Activated T-cell treated with anti-CD3 and anti-CD28 coated beads, Interleukin-2, amount 50 U/mL, for 4 hours (primary cell): ENCODE measurements at regions not wholly inside any gene's neighbourhood (a gene's known extent, or its start where the extent isn't known, plus 50 kb on each side); places are given as distances from the start of the nearest gene placed in this dataset.
"Not testable (repeated sequence)": the region's sequence is repeated elsewhere in the genome, so short reads cannot be mapped to it uniquely, and the experiment has no call there.

Source experiments
- ATAC-seq, 2 donors: fragments of 200-7000 bp; cut with Tn5 transposase; one replicate each; pipeline ENCODE4 v1.10.0; 2021
- DNase-seq: peaks from one replicate; pipeline ENCODE4 v3.0.0-alpha.2; 2020
- H3K27me3 Mint-ChIP-seq: one replicate; pipeline ENCODE4 v1.8.0; 2021; ENCODE audit warnings: low read depth, mixed read lengths
- H3K36me3 Mint-ChIP-seq: one replicate; pipeline ENCODE4 v1.8.0; 2022; ENCODE audit warnings: mixed read lengths; ENCODE audit not compliant: insufficient read depth
- H3K4me1 Mint-ChIP-seq: one replicate; pipeline ENCODE4 v1.8.0; 2021; ENCODE audit warnings: low read depth, mixed read lengths
- H3K4me3 Mint-ChIP-seq: one replicate; pipeline ENCODE4 v1.8.0; 2021; ENCODE audit warnings: mild to moderate bottlenecking, moderate library complexity, mixed read lengths
- H3K9me3 Mint-ChIP-seq: one replicate; pipeline ENCODE4 v1.8.0; 2021; ENCODE audit warnings: mixed read lengths

DNA sequence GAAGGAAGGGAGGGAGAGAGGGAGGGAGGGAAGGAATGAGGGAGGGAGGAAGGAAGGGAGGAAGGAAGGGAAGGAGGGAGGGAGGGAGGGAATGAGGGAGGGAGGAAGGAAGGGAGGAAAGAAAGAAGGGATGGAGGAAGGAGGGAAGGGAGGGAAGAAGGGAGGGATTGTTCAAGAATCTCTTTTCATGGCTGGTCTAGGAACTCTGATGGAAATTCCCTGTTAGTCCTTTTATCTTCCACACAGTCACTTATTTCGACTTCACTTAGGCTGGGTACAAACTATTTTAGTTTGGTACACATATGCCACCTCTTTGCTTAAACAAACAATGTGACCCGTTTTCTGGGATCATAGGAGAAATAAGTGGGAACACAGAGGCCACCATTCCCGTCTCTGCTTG is 435.6 kb upstream of the WWC1 start:
- Mint-ChIP-seq H3K36me3 (no peaks in the 10 kb centered on the region), H3K9me3 (no peaks in the 10 kb centered on the region), H3K4me3 (no peak overlapping the region), H3K27me3 (no peaks in the 10 kb centered on the region), H3K4me1 (no peaks in the 10 kb centered on the region)
- DNase-seq: no peak
- ATAC-seq: no peak

DNA sequence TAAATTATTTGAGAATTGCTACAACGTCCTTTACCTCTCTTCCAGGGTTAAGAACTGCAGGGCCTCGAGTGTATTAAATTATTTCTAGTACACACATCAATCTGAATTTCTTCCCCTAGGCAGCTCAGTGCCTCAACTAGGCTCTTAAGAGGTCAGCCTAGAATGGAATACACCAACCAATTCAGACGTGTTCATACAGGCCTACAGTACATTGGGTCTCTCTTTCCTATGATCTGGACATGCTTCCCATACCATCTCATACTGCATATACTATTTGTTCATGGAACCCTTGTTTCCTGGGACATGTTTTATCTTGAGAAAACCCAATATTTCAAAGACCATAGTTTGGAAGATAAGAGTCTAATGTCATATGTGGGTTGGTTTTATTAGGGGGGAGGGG is 434.1 kb upstream of the WWC1 start:
- H3K4me3 Mint-ChIP-seq: no peak overlapping the region
- H3K4me1 Mint-ChIP-seq: no peaks in the 10 kb centered on the region
- peaks cover 3% of the 10 kb centered on the region for H3K9me3 Mint-ChIP-seq
- DNase-seq (no peak), ATAC-seq (no peak)
- H3K27me3 Mint-ChIP-seq: no peaks in the 10 kb centered on the region
- no peaks in the 10 kb centered on the region for H3K36me3 Mint-ChIP-seq

DNA sequence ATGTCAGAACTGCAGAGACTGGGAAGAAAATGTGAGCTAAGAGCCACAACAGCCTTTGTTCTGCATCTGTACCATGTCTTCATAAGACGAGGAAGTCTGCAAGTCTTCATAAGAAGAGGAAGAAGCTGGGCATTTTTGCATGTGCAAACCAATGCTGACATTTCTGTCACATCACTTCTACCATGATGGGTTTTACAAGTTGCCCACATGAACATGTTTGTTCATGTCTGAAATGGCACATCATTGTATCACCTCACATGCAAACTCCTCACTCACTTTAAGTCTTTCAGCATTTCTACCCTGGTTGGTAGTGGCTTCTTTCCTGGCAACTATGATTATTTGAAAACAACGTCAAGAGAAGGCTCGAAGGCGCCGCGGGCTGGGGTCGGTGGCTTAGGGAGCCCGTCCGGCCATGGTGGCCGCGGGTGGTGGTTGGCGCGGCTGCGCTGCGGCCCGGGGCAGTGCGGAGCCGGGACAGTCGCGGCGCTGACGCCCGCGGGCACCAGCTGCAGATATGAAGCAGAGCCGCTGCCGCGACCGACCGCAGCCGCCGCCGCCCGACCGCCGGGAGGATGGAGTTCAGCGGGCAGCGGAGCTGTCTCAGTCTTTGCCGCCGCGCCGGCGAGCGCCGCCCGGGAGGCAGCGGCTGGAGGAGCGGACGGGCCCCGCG is 433.1 kb upstream of the WWC1 start:
- H3K4me1 Mint-ChIP-seq, H3K27me3 Mint-ChIP-seq, H3K36me3 Mint-ChIP-seq, ATAC-seq, DNase-seq, H3K9me3 Mint-ChIP-seq, H3K4me3 Mint-ChIP-seq: not testable (repeated sequence)

DNA sequence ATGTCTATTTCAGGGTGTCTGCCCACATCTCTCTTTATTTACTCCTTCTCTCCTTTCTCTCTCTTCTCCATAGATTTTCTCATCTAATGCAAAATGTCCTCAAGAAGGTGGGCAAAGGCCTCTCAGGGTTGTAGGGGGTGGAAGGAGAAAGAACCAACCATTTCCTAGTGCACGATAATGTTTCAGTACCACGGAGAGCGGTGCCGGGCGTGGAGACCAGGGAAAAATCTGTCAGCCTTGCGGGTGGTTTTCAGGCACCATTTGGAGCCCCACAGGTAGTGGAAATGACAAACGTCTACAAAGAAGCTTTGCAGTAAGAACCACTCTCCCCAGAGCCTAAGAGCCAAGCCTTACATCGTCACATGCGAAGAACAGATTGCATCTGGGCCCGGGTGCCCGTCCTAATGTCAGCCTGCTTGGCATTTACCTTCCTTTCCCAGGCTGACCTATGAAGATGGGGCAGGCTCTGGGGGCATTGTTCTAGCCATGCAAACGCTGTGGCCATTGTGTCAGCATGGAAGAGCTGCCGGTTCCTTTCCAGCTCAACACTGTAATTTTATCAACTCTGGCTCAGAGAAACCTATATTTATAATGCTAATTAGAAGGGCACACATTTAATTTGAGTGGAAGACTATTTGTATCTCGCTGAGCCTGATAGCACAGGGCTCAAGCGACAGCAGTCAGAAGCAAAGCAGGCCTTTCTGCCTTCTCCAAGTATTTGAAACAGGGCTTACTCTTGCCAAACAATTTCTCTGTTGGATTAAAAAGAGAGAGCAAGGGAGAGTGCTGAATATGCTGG is 430.1 kb upstream of the WWC1 start:
- Mint-ChIP-seq H3K27me3 (no peaks in the 10 kb centered on the region), H3K4me3 (no peak overlapping the region), H3K4me1 (no peaks in the 10 kb centered on the region), H3K36me3 (no peaks in the 10 kb centered on the region), H3K9me3 (peaks cover 3% of the 10 kb centered on the region)
- no peak for ATAC-seq
- no peak for DNase-seq

DNA sequence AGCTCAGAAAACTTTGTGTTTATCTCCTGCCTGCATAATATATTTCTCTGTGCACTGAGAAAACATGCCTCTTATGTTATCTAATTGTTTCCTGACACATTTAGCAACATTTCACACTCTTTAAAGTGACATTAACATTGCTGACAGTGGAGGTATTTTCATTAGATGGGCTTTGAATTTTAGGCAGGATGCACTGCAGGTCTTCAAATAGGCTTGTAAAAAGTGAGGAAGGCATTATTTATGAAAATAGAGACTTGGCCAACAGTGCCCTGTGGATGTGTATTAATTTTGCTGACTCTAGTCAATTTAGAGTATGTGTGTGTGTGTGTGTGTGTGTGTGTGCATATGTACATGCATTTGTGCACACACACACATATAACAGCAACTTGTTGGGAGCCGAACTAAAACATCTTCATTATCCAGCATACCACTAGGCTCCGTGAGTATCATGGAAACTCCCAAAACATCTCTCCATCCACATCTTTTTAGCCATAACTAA is 429.5 kb upstream of the WWC1 start:
- Mint-ChIP-seq H3K36me3 (no peaks in the 10 kb centered on the region), H3K27me3 (no peaks in the 10 kb centered on the region), H3K9me3 (peaks cover 3% of the 10 kb centered on the region), H3K4me1 (no peaks in the 10 kb centered on the region), H3K4me3 (no peak overlapping the region)
- DNase-seq (no peak), ATAC-seq (no peak)

DNA sequence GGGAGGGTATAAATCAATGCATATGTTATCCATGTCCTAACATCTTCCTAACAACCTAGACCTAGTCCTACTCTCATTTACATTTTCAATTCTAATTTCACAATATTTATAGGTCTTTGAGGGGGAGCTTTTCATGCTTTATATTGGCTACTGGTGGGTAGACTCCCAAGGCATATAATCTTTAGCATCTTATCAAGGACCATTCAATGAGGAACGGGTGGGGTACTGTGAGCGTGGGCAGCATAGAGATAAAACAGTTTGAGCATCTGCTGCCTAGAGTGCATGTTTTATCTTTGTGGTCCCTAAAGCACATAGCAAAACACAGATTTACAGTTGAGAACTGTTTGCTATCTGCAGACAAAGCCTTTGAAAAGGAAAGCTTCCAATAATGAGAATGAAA is 427.6 kb upstream of the WWC1 start:
- H3K4me3 Mint-ChIP-seq: no peak overlapping the region
- H3K36me3 Mint-ChIP-seq: no peaks in the 10 kb centered on the region
- H3K9me3 Mint-ChIP-seq: peaks cover 3% of the 10 kb centered on the region
- DNase-seq: no peak
- H3K4me1 Mint-ChIP-seq: no peaks in the 10 kb centered on the region
- no peak for ATAC-seq
- no peaks in the 10 kb centered on the region for H3K27me3 Mint-ChIP-seq

DNA sequence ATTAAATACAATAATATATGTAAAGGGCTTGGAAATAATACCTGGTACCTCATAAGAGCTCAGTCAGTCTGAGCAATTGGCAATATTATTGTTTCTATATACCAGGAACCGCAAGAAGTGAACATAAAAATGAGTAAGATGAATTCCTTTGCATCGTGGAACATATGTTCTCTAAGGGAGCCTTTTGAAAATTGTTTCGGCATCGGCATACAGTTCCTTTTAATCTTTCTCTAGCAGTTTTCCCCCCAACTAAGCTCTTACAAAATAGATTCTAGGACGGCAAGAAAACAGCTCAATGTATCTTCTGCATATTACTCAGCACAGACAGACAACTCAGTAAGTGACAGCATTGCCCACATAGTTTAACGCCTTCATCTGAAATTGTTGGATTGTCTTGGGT is 426.6 kb upstream of the WWC1 start:
- no peaks in the 10 kb centered on the region for H3K36me3 Mint-ChIP-seq
- ATAC-seq (no peak), DNase-seq (no peak)
- no peak overlapping the region for H3K4me3 Mint-ChIP-seq
- no peaks in the 10 kb centered on the region for H3K4me1 Mint-ChIP-seq
- no peaks in the 10 kb centered on the region for H3K27me3 Mint-ChIP-seq
- H3K9me3 Mint-ChIP-seq: peaks cover 3% of the 10 kb centered on the region

DNA sequence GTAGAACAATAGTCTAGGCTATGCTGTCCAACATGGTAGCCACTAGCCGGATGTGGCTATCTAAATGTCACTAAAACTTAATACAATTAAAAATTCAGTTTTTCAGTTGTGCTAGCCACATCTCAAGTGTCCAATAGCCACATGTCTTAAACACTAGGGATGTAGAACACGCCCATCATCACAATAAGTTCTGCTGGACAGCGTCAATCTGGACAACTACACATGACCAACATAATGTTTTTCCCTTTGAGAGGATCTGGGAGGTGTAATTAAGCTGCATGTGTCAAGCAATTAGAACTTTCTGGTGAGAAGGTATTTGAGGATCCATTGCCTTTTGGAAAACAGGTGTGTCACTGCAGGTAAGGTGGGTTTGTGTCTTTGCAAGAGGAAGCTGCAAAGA is 424.6 kb upstream of the WWC1 start:
- no peak for ATAC-seq
- DNase-seq: no peak
- H3K4me3 Mint-ChIP-seq: no peak overlapping the region
- H3K36me3 Mint-ChIP-seq: no peaks in the 10 kb centered on the region
- H3K9me3 Mint-ChIP-seq: no peaks in the 10 kb centered on the region
- H3K4me1 Mint-ChIP-seq: no peaks in the 10 kb centered on the region
- no peaks in the 10 kb centered on the region for H3K27me3 Mint-ChIP-seq

DNA sequence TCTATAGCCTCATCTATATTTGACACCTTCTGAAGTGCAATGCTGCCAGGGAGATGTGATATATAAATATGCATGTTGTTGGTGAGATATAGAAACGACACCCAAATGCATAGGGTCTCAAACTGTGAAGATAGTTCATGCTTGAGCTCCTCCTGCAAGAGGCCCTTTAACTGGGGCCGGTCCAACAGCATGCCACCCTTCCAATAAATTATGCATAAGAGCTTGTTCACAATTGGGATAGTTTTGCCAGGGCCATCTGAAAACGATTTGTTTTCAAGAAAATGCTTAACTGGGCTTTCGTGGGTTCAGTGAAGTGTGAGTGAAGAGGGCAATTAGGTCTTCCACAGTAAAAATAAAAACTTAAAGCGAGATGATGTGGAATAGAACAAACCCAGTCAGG is 424.2 kb upstream of the WWC1 start:
- no peaks in the 10 kb centered on the region for H3K27me3 Mint-ChIP-seq
- H3K4me3 Mint-ChIP-seq: no peak overlapping the region
- DNase-seq (no peak), ATAC-seq (no peak)
- no peaks in the 10 kb centered on the region for H3K36me3 Mint-ChIP-seq
- no peaks in the 10 kb centered on the region for H3K4me1 Mint-ChIP-seq
- no peaks in the 10 kb centered on the region for H3K9me3 Mint-ChIP-seq

DNA sequence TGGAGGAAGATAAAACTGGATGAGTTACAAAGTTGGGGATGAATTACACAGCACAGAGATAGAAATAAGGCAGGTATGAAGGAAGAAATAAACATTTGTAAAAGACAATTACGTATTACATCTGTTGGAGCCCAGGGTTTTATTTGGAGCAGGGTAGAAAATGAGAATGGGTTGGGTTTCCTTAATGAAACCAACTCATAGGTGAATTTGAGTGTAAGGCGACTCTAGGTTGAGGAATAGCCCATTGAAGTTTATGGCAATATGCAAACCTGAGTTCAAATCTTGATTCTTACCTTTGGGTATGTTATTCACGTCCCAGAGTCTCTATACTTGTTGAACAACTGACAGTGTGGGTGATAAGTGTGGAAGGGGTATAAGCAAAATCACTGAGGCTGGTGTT is 422.3 kb upstream of the WWC1 start:
- Mint-ChIP-seq H3K9me3 (no peaks in the 10 kb centered on the region), H3K27me3 (no peaks in the 10 kb centered on the region), H3K36me3 (no peaks in the 10 kb centered on the region), H3K4me3 (no peak overlapping the region), H3K4me1 (no peaks in the 10 kb centered on the region)
- no peak for DNase-seq
- ATAC-seq: no peak

DNA sequence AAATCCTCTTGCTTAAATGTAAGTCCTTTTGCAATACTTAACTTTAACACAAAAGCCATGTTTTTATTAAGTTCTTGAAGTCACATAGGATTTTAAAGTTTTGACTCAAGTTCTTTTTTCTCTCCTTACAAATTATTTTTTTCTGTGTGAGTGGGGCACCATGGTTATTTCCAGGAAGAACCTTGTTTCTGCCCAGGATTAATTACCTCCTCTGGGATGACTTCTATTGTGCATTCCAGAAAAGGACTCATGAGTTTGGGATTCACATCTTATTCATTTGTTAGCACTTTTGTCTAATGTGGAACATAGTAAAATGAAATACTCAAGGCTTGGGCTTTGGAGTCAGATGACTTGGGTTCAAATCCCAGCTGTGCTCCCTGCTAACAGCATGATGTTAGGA is 421.4 kb upstream of the WWC1 start:
- no peaks in the 10 kb centered on the region for H3K36me3 Mint-ChIP-seq
- no peak for DNase-seq

DNA sequence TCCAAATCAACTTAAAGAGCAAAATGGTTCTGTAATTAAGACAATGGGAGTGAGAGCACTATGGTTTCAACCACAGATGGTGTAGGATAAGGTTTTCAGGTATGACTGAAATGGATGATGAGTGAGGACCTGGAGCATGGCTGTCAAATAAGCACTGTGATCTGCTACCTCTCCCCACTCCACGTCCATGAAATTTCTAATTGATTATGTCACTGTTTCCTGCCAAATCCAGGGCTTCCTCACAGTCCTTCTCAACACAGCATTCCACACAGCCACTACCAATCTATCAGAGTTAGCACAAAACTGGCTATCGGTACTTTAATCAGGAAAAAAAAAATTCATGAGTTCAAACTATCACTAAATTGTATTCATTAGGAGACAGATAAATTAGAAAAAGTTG is 420.4 kb upstream of the WWC1 start:
- ATAC-seq (no peak), DNase-seq (no peak)
- Mint-ChIP-seq H3K27me3 (no peaks in the 10 kb centered on the region), H3K9me3 (no peaks in the 10 kb centered on the region), H3K4me3 (no peak overlapping the region), H3K4me1 (no peaks in the 10 kb centered on the region), H3K36me3 (no peaks in the 10 kb centered on the region)

More for the DNA sequence above, 421.4 kb upstream of the WWC1 start:
- Mint-ChIP-seq H3K4me3 (no peak overlapping the region), H3K4me1 (no peaks in the 10 kb centered on the region), H3K9me3 (no peaks in the 10 kb centered on the region), H3K27me3 (no peaks in the 10 kb centered on the region)
- no peak for ATAC-seq

DNA sequence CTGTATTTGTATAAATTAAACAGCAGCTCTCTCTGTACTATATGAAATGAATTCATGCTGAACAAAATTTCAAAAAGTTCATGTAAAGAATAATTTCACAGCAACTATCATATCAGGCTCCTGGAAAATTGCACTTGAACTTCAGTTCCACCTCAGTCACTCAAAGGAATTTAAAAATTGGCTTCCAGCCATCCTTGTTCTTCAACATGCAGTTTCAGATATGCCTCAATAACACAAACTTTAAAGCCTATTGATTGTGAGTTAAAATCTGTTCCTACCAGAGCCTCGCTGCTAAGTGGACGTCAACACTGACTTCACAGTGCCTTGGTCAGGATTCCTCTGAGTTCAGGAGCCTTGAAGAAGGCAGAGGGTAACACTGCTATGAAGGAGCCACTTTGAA is 418.7 kb upstream of the WWC1 start:
- ATAC-seq: no peak
- Mint-ChIP-seq H3K9me3 (no peaks in the 10 kb centered on the region), H3K27me3 (no peaks in the 10 kb centered on the region), H3K4me1 (no peaks in the 10 kb centered on the region), H3K36me3 (no peaks in the 10 kb centered on the region), H3K4me3 (no peak overlapping the region)
- DNase-seq: no peak

DNA sequence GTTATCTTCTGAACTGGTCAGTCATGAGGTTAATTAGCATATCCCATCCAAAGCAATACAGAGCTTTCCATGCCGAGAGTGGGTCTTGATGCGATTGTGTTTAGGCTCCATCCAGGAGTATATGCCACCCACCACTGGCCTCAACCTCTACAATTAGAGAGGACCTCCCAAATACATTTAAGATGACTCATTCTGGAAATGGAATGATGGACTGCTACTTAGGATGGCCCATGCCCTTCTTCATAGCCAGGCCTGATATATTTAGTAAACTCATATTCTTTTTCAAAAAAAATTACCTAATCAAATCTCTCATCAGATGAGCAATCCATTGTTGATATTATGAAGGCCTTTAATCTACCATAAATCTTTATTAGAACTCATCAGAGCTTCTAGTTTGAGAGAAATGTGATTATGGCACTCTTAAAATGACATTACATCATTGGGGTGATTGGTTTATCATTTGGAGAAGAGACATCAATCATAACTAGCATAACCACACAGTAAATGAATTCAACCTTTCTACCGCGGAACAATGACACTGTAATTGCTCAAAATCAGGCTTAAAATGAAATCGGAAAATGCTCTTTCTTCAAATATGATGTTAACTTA is 414.2 kb upstream of the WWC1 start:
- DNase-seq (no peak), ATAC-seq (no peak)
- no peaks in the 10 kb centered on the region for H3K36me3 Mint-ChIP-seq
- H3K4me1 Mint-ChIP-seq: no peaks in the 10 kb centered on the region
- no peak overlapping the region for H3K4me3 Mint-ChIP-seq
- H3K27me3 Mint-ChIP-seq: no peaks in the 10 kb centered on the region
- peaks cover 4% of the 10 kb centered on the region for H3K9me3 Mint-ChIP-seq

DNA sequence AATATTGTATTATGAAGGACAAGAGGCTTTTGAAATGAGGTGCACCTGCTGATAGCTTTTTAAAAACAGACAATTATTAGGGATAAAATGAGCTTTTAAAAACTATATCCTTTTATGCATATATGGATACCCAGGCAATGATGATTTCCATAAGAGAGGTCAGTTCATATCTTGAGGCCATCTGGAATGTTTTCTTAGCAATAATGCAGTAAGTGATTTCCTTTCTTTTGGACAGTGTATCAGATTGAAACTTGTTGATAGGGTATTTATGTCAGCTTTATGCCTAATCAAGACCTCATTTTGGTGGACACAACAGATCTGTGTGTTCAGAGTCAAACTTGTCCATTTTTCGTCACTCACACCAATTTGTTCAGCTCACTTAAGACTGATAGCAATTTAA is 413.5 kb upstream of the WWC1 start:
- no peak for DNase-seq
- no peaks in the 10 kb centered on the region for H3K27me3 Mint-ChIP-seq
- H3K4me1 Mint-ChIP-seq: no peaks in the 10 kb centered on the region
- ATAC-seq: no peak
- peaks cover 4% of the 10 kb centered on the region for H3K9me3 Mint-ChIP-seq
- H3K36me3 Mint-ChIP-seq: no peaks in the 10 kb centered on the region
- no peak overlapping the region for H3K4me3 Mint-ChIP-seq
